Esophagus squamous epithelium (tissue), 4 donors: ENCODE measurements at regions not wholly inside any gene's neighbourhood (a gene's known extent, or its start where the extent isn't known, plus 50 kb on each side); places are given as distances from the start of the nearest gene placed in this dataset.

ENCODE experiments used
- CTCF ChIP-seq, 6 experiments: fragments of 450-650 bp in 4 of 6; fragments of 200-600 bp in 2 of 6; sonication (generic) in 2 of 6; IDR thresholded peaks; one replicate each; pipeline ENCODE4 v1.5.1; 2016 to 2019; ENCODE audit warnings: antibody characterized with exemption in 6 of 6, mild to moderate bottlenecking in 4 of 6, moderate library complexity in 4 of 6
- POLR2A ChIP-seq, 4 donors: fragments of 450-650 bp; IDR thresholded peaks; one replicate each; pipeline ENCODE4 v1.6.1; 2017; ENCODE audit warnings: antibody characterized with exemption in 4 of 4, mild to moderate bottlenecking in 4 of 4, moderate library complexity in 3 of 4

DNA sequence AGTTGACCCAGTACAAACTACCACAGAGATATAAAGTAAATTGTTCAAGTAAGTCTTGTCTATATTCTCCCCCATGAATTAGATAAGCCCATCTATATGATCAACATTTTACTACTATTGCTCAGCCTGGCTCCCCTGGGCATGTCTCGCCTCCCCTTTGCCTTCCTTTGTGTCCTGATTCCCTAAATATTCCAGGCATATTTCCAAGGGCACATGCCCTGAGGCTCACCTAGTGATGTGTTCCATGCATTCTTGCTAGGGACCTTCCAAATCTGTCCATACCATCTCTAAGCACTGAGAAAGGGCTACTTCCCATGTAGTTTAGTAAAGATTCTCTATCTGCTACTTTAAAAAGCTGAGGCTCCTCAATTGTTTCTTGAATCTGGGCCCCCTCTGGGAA, 163.1 kb upstream of the ADRA1D start:
- TF ChIP-seq CTCF (IDR thresholded peaks at IDR 0.05) (no peak), POLR2A (IDR thresholded peaks at IDR 0.05) (no peak)
